HEK293 (cell line): ENCODE measurements at regions not wholly inside any gene's neighbourhood (a gene's known extent, or its start where the extent isn't known, plus 50 kb on each side); places are given as distances from the start of the nearest gene placed in this dataset.

ENCODE experiments used
- CTCF ChIA-PET: fragments of 350-600 bp; formaldehyde crosslinking; extraction: SDS; loops from one replicate; lab custom pipeline; 2021; ENCODE audit warnings: antibody characterized with exemption; lab: Yijun Ruan, JAX
- POLR2A ChIA-PET: fragments of 300-600 bp; formaldehyde crosslinking; extraction: SDS; loops from one replicate; lab custom pipeline; 2020; ENCODE audit warnings: antibody characterized with exemption, inconsistent platforms; lab: Yijun Ruan, JAX
- H3K27ac ChIP-seq: fragments of 200-500 bp; sonication (Bioruptor generic); 2 replicates; pipeline ENCODE4 v1.5.1; 2014; ENCODE audit warnings: low read depth, low read length, control low read depth, inconsistent platforms; ENCODE audit errors: extremely low read depth
- H3K36me3 ChIP-seq, 2 experiments: fragments of 200-500 bp in 1 of 2; sonication (Bioruptor generic) in 1 of 2; 1 replicate in 1 of 2; 2 replicates in 1 of 2; pipeline ENCODE4 v1.5.1; 2014 to 2017; ENCODE audit warnings: inconsistent platforms in 2 of 2, low read length in 2 of 2; ENCODE audit not compliant: control insufficient read depth in 2 of 2, insufficient read depth in 1 of 2
- H3K4me1 ChIP-seq: fragments of 200-500 bp; sonication (Bioruptor generic); 2 replicates; pipeline ENCODE4 v1.5.1; 2014; ENCODE audit warnings: mild to moderate bottlenecking, low read length, inconsistent platforms; ENCODE audit not compliant: control insufficient read depth, insufficient read depth
- H3K4me3 ChIP-seq: 2 replicates; pipeline ENCODE4 v1.5.1; 2011; ENCODE audit warnings: low read depth, mild to moderate bottlenecking, control low read depth, low read length, moderate library complexity
- H3K9me3 ChIP-seq: fragments of 200-500 bp; sonication (Bioruptor generic); 2 replicates; pipeline ENCODE4 v1.5.1; 2014; ENCODE audit warnings: low read depth, low read length, inconsistent platforms; ENCODE audit not compliant: control insufficient read depth, insufficient read depth
- BCL6B ChIP-seq: fragments of 450-650 bp; formaldehyde crosslinking; IDR thresholded peaks from 2 replicates; pipeline ENCODE4 v1.5.1; 2017; ENCODE audit warnings: missing biosample characterization, missing genetic modification characterization
- EGR2 ChIP-seq: fragments of 450-650 bp; formaldehyde crosslinking; IDR thresholded peaks from 2 replicates; pipeline ENCODE4 v1.5.1; 2016; ENCODE audit warnings: low read depth, missing biosample characterization, missing genetic modification characterization
- GLI2 ChIP-seq: fragments of 450-650 bp; formaldehyde crosslinking; IDR thresholded peaks from 2 replicates; pipeline ENCODE4; 2017; ENCODE audit warnings: missing biosample characterization, missing genetic modification characterization, low read depth, borderline replicate concordance
- KLF17 ChIP-seq: fragments of 450-650 bp; formaldehyde crosslinking; IDR thresholded peaks from 2 replicates; pipeline ENCODE4 v1.5.1; 2016; ENCODE audit warnings: missing biosample characterization, missing genetic modification characterization
- KLF7 ChIP-seq: fragments of 450-650 bp; formaldehyde crosslinking; IDR thresholded peaks from 2 replicates; pipeline ENCODE4 v1.5.1; 2016; ENCODE audit warnings: missing biosample characterization, missing genetic modification characterization, borderline replicate concordance
- SETDB1 ChIP-seq: IDR thresholded peaks from one replicate; pipeline ENCODE4 v1.6.1; 2017; ENCODE audit warnings: mild to moderate bottlenecking, low read length, moderate library complexity, mixed read lengths; ENCODE audit not compliant: insufficient read length
- TRIM28 ChIP-seq: IDR thresholded peaks from 2 replicates; pipeline ENCODE4 v1.6.1; 2011; ENCODE audit warnings: low read length, control low read depth, borderline replicate concordance
- WT1 ChIP-seq: fragments of 450-650 bp; formaldehyde crosslinking; IDR thresholded peaks from 2 replicates; pipeline ENCODE4 v1.5.1; 2016; ENCODE audit warnings: missing biosample characterization, missing genetic modification characterization
- YY2 ChIP-seq: fragments of 450-650 bp; formaldehyde crosslinking; IDR thresholded peaks from 2 replicates; pipeline ENCODE4 v1.5.1; 2016; ENCODE audit warnings: missing biosample characterization, missing genetic modification characterization
- ZBTB11 ChIP-seq: fragments of 450-650 bp; formaldehyde crosslinking; conservative IDR thresholded peaks from 2 replicates; pipeline ENCODE4 v1.5.1; 2016; ENCODE audit warnings: low read depth, missing biosample characterization, missing genetic modification characterization
- ZBTB21 ChIP-seq: fragments of 450-650 bp; formaldehyde crosslinking; IDR thresholded peaks from 2 replicates; pipeline ENCODE4 v1.5.1; 2017; ENCODE audit warnings: missing biosample characterization, missing genetic modification characterization
- ZBTB7A ChIP-seq: fragments of 450-650 bp; formaldehyde crosslinking; IDR thresholded peaks from 2 replicates; pipeline ENCODE4 v1.5.1; 2016; ENCODE audit warnings: low read depth, missing biosample characterization, missing genetic modification characterization
- ZFHX2 ChIP-seq: fragments of 450-650 bp; formaldehyde crosslinking; conservative IDR thresholded peaks from 2 replicates; pipeline ENCODE4 v1.5.1; 2016; ENCODE audit warnings: missing biosample characterization, missing genetic modification characterization
- ZFP37 ChIP-seq: fragments of 450-650 bp; formaldehyde crosslinking; IDR thresholded peaks from 2 replicates; pipeline ENCODE4 v1.5.1; 2016; ENCODE audit warnings: missing biosample characterization, missing genetic modification characterization
- ZIC2 ChIP-seq: fragments of 450-650 bp; formaldehyde crosslinking; IDR thresholded peaks from 2 replicates; pipeline ENCODE4 v1.5.1; 2016; ENCODE audit warnings: missing biosample characterization, missing genetic modification characterization
- ZNF19 ChIP-seq: fragments of 450-650 bp; formaldehyde crosslinking; IDR thresholded peaks from 2 replicates; pipeline ENCODE4; 2016; ENCODE audit warnings: missing biosample characterization, missing genetic modification characterization, low read depth
- ZNF311 ChIP-seq: fragments of 450-650 bp; formaldehyde crosslinking; IDR thresholded peaks from 2 replicates; pipeline ENCODE4 v1.5.1; 2017; ENCODE audit warnings: missing biosample characterization, missing genetic modification characterization, borderline replicate concordance
- ZNF37A ChIP-seq: fragments of 450-650 bp; IDR thresholded peaks from 2 replicates; pipeline ENCODE4 v1.5.1; 2018; ENCODE audit warnings: missing biosample characterization, missing genetic modification characterization
- ZNF416 ChIP-seq: fragments of 450-650 bp; formaldehyde crosslinking; IDR thresholded peaks from 2 replicates; pipeline ENCODE4 v1.5.1; 2016; ENCODE audit warnings: missing biosample characterization, missing genetic modification characterization
- ZNF48 ChIP-seq: fragments of 450-650 bp; formaldehyde crosslinking; IDR thresholded peaks from 2 replicates; pipeline ENCODE4 v1.5.1; 2016; ENCODE audit warnings: missing biosample characterization, missing genetic modification characterization
- ZNF514 ChIP-seq: fragments of 450-650 bp; formaldehyde crosslinking; IDR thresholded peaks from 2 replicates; pipeline ENCODE4 v1.5.1; 2016; ENCODE audit warnings: missing biosample characterization, missing genetic modification characterization
- ZNF529 ChIP-seq: fragments of 450-650 bp; formaldehyde crosslinking; IDR thresholded peaks from 2 replicates; pipeline ENCODE4 v1.5.1; 2017; ENCODE audit warnings: missing genetic modification characterization, missing biosample characterization; ENCODE audit not compliant: insufficient replicate concordance
- ZNF571 ChIP-seq: fragments of 450-650 bp; formaldehyde crosslinking; IDR thresholded peaks from 2 replicates; pipeline ENCODE4 v1.5.0; 2017; ENCODE audit warnings: missing biosample characterization, missing genetic modification characterization
- ZNF623 ChIP-seq: fragments of 450-650 bp; formaldehyde crosslinking; IDR thresholded peaks from 2 replicates; pipeline ENCODE4 v1.5.1; 2016; ENCODE audit warnings: missing biosample characterization, missing genetic modification characterization
- ZNF768 ChIP-seq: fragments of 450-650 bp; formaldehyde crosslinking; IDR thresholded peaks from 2 replicates; pipeline ENCODE4 v1.5.1; 2018; ENCODE audit warnings: missing biosample characterization, mild to moderate bottlenecking, missing genetic modification characterization
- ZNF777 ChIP-seq: fragments of 450-650 bp; formaldehyde crosslinking; IDR thresholded peaks from 2 replicates; pipeline ENCODE4 v1.5.1; 2017; ENCODE audit warnings: missing biosample characterization, missing genetic modification characterization, borderline replicate concordance
- TF ChIP-seq, protein P1 (sequence below): fragments of 450-650 bp; formaldehyde crosslinking; IDR thresholded peaks from 2 replicates; pipeline ENCODE4 v1.5.1; 2016; ENCODE audit warnings: missing biosample characterization, missing genetic modification characterization
- TF ChIP-seq, protein P2 (sequence below): fragments of 450-650 bp; formaldehyde crosslinking; IDR thresholded peaks from 2 replicates; pipeline ENCODE4 v1.5.1; 2017; ENCODE audit warnings: missing biosample characterization, mild to moderate bottlenecking, missing genetic modification characterization, moderate library complexity

- peaks cover 4% of the 10 kb centered on the region; the same call in 1 of the 2 replicates for H3K4me1 ChIP-seq
- no peak overlapping the region for H3K27ac ChIP-seq
- ChIA-PET CTCF (interaction anchor here (0.6 to 2.4 kb wide), 3 partner anchors 256 to 783 kb away, joined by 3 to 12 read pairs (median 4); no protein-coding TSS in a partner anchor), POLR2A (no interaction called here)
- H3K4me3 ChIP-seq = no peak overlapping the region
- no peaks in the 10 kb centered on the region for H3K9me3 ChIP-seq
- TF ChIP-seq ZNF311 (tag by site-specific recombination) (no peak), ZBTB11 (tag by site-specific recombination) (no peak), ZNF514 (tag by site-specific recombination) (no peak), YY2 (tag by site-specific recombination) (no peak), ZNF777 (tag by site-specific recombination) (no peak), SETDB1 (no peak), BCL6B (tag by site-specific recombination) (no peak), KLF17 (tag by site-specific recombination) (no peak), ZNF19 (tag by site-specific recombination) (no peak), ZIC2 (tag by site-specific recombination) (no peak), TRIM28 (no peak), EGR2 (no peak), ZNF37A (tag by site-specific recombination) (no peak)
- TF ChIP-seq, protein P1, sequence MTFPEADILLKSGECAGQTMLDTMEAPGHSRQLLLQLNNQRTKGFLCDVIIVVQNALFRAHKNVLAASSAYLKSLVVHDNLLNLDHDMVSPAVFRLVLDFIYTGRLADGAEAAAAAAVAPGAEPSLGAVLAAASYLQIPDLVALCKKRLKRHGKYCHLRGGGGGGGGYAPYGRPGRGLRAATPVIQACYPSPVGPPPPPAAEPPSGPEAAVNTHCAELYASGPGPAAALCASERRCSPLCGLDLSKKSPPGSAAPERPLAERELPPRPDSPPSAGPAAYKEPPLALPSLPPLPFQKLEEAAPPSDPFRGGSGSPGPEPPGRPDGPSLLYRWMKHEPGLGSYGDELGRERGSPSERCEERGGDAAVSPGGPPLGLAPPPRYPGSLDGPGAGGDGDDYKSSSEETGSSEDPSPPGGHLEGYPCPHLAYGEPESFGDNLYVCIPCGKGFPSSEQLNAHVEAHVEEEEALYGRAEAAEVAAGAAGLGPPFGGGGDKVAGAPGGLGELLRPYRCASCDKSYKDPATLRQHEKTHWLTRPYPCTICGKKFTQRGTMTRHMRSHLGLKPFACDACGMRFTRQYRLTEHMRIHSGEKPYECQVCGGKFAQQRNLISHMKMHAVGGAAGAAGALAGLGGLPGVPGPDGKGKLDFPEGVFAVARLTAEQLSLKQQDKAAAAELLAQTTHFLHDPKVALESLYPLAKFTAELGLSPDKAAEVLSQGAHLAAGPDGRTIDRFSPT (tag by site-specific recombination) = no peak
- H3K36me3 ChIP-seq = no peaks in the 10 kb centered on the region
Measured at GRCh38 chr2:207477896-207478295, 51.9 kb upstream of the CREB1 start.

DNA sequence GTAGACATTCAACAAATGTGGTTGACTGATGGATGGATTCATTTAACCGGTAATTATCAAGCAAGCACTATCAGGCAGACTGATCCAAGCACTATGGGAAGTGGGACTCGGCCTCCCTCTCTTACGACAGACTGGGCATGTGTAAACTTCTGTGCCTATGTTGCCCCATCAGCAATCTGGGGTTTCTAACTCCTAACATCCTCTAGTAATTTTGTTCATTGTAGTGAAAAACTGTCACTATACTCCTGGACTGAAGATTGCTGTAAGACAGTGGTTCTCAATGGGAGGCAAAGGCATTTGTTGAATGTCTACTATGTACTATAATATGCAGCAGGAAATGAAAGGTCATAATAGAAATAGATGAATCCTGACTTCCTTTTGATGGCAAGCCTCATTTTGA is 51.2 kb upstream of the CREB1 start:
- no peaks in the 10 kb centered on the region for H3K9me3 ChIP-seq
- no peaks in the 10 kb centered on the region for H3K36me3 ChIP-seq
- H3K4me1 ChIP-seq = peaks cover 5% of the 10 kb centered on the region; the same call in 1 of the 2 replicates
- no peak overlapping the region for H3K27ac ChIP-seq
- ChIA-PET POLR2A (no interaction called here), CTCF (no interaction called here)
- no peak overlapping the region for H3K4me3 ChIP-seq
- no peak for TF ChIP-seq TRIM28
- no peak for TF ChIP-seq ZNF416 (tag by site-specific recombination)
- no peak for TF ChIP-seq ZNF768
- no peak for TF ChIP-seq ZNF623
- no peak for TF ChIP-seq ZFP37
- no peak for TF ChIP-seq ZNF571 (tag by site-specific recombination)
- no peak for TF ChIP-seq ZNF529 (tag by site-specific recombination)
- TF ChIP-seq WT1 = no peak
- TF ChIP-seq ZFHX2 (tag by site-specific recombination) = no peak
- TF ChIP-seq, protein P2, sequence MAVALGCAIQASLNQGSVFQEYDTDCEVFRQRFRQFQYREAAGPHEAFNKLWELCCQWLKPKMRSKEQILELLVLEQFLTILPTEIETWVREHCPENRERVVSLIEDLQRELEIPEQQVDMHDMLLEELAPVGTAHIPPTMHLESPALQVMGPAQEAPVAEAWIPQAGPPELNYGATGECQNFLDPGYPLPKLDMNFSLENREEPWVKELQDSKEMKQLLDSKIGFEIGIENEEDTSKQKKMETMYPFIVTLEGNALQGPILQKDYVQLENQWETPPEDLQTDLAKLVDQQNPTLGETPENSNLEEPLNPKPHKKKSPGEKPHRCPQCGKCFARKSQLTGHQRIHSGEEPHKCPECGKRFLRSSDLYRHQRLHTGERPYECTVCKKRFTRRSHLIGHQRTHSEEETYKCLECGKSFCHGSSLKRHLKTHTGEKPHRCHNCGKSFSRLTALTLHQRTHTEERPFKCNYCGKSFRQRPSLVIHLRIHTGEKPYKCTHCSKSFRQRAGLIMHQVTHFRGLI (tag by site-specific recombination) = no peak
- no peak for TF ChIP-seq ZNF48 (tag by site-specific recombination)
- TF ChIP-seq ZBTB7A = no peak
- TF ChIP-seq GLI2 (tag by site-specific recombination) = no peak
- no peak for TF ChIP-seq ZBTB21 (tag by site-specific recombination)
- TF ChIP-seq KLF7 (tag by site-specific recombination) = no peak
